ENCODE measurements at regions not wholly inside any gene's neighbourhood (a gene's known extent, or its start where the extent isn't known, plus 50 kb on each side); places are given as distances from the start of the nearest gene placed in this dataset.

DNA sequence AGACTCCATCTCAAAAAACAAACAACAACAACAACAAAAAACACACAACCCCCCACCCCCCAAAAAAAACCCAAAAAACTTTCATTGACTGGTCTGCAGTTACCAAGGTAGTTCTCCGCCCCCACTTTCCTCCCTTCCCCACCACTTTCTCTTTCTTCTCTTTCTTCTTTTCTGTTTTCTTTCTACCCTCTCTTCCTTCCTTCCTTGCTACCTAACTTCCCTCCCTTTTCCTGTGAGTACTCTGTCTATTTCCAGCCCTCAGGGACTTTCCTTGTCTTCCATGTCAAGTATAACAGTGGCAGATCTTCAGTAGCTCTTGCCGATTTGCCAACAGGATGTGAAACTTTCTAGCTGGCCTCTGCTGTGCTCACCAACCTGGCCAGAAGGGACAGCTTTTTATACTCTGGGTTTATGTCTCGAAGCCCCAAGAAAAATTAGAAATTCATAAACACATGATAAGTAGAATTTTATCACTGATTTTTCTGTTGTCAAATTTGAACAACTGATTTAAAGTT lies 399.5 kb downstream of the QKI start:
- TF ChIP-seq EZH2 (IDR thresholded peaks at IDR 0.05; ENCODE audit: insufficient read depth, poor library complexity, severe bottlenecking) (no peak), EZH2phosphoT487 (IDR thresholded peaks at IDR 0.05; ENCODE audit: insufficient read depth, low read depth) (no peak)
